SU-DHL-6 (cell line): ENCODE measurements at regions not wholly inside any gene's neighbourhood (a gene's known extent, or its start where the extent isn't known, plus 50 kb on each side); places are given as distances from the start of the nearest gene placed in this dataset.

Experiments used
- H2AFZ ChIP-seq: fragments of 200-600 bp; sonication (generic); 2 replicates; pipeline ENCODE4 v1.6.1; 2014; ENCODE audit warnings: low read depth, mild to moderate bottlenecking, moderate library complexity, mixed read lengths, antibody characterized with exemption, low read length; ENCODE audit not compliant: severe bottlenecking
- H3F3A ChIP-seq: fragments of 200-600 bp; shearing (Covaris generic); 2 replicates; pipeline ENCODE4 v1.6.0; 2016; ENCODE audit warnings: antibody characterized with exemption, mild to moderate bottlenecking; ENCODE audit not compliant: insufficient read depth
- H3K27ac ChIP-seq: fragments of 200-600 bp; sonication (generic); 2 replicates; pipeline ENCODE4 v1.5.1; 2016; ENCODE audit warnings: low read depth, mild to moderate bottlenecking, low read length, moderate library complexity, mixed read lengths
- H3K27me3 ChIP-seq: fragments of 200-600 bp; sonication (generic), shearing (Covaris generic); 2 replicates; pipeline ENCODE4 v1.6.0; 2014; ENCODE audit warnings: mild to moderate bottlenecking, low read length
- H3K36me3 ChIP-seq: fragments of 200-600 bp; sonication (generic); 2 replicates; pipeline ENCODE4 v1.6.1; 2014; ENCODE audit warnings: mild to moderate bottlenecking, low read length, mixed read lengths
- H3K4me2 ChIP-seq: fragments of 300-600, 200-600 bp; shearing (Covaris generic), sonication (generic); 2 replicates; pipeline ENCODE4 v1.6.0; 2014; ENCODE audit warnings: low read length, low read depth, mild to moderate bottlenecking; ENCODE audit not compliant: poor library complexity, severe bottlenecking
- H3K4me3 ChIP-seq: fragments of 200-600 bp; sonication (generic); 2 replicates; pipeline ENCODE4 v1.5.1; 2014; ENCODE audit warnings: antibody characterized with exemption, low read length, mild to moderate bottlenecking, mixed read lengths; ENCODE audit not compliant: insufficient read depth, poor library complexity, severe bottlenecking
- H3K79me2 ChIP-seq: fragments of 200-600 bp; sonication (generic); 2 replicates; pipeline ENCODE4 v1.6.1; 2014; ENCODE audit warnings: mild to moderate bottlenecking, low read length, moderate library complexity; ENCODE audit not compliant: insufficient read depth
- H3K9ac ChIP-seq: fragments of 200-600 bp; sonication (generic); 2 replicates; pipeline ENCODE4 v1.7.0; 2014; ENCODE audit warnings: mild to moderate bottlenecking, low read length
- H3K9me2 ChIP-seq: fragments of 200-600 bp; sonication (generic); replicated peaks from 2 replicates; pipeline ENCODE4 v1.6.1; 2014; ENCODE audit warnings: low read length; ENCODE audit not compliant: insufficient read depth
- H3K9me3 ChIP-seq: fragments of 200-600 bp; sonication (generic); 2 replicates; pipeline ENCODE4 v1.6.1; 2014; ENCODE audit warnings: low read length, mixed read lengths; ENCODE audit not compliant: insufficient read depth
- H4K20me1 ChIP-seq: fragments of 200-600 bp; sonication (generic); 2 replicates; pipeline ENCODE4 v1.6.1; 2014; ENCODE audit warnings: low read depth, mild to moderate bottlenecking, antibody characterized with exemption, low read length, moderate library complexity, mixed read lengths
- CTCF ChIP-seq: fragments of 200-600 bp; sonication (generic); IDR thresholded peaks from one replicate; pipeline ENCODE4 v1.5.1; 2017; ENCODE audit warnings: antibody characterized with exemption, mild to moderate bottlenecking, low read length, moderate library complexity; ENCODE audit not compliant: insufficient read depth, poor library complexity, severe bottlenecking
- EZH2phosphoT487 ChIP-seq: fragments of 200-600 bp; sonication (generic), shearing (Covaris generic); conservative IDR thresholded peaks from 2 replicates; pipeline ENCODE4 v1.6.1; 2018; ENCODE audit warnings: mild to moderate bottlenecking, antibody characterized with exemption, low read length, moderate library complexity, mixed read lengths

GRCh38 chr14:59101476-59101875 lies 87.0 kb upstream of the DAAM1 start:
- no peaks in the 10 kb centered on the region for H3K36me3 ChIP-seq
- H3K9me3 ChIP-seq = no peaks in the 10 kb centered on the region
- H3K9me2 ChIP-seq = no peaks in the 10 kb centered on the region
- no peaks in the 10 kb centered on the region for H3F3A ChIP-seq
- H3K9ac ChIP-seq = no peak overlapping the region
- no peak overlapping the region for H3K4me3 ChIP-seq
- H4K20me1 ChIP-seq = no peaks in the 10 kb centered on the region
- H3K4me2 ChIP-seq = no peak overlapping the region
- no peak overlapping the region for H3K27ac ChIP-seq
- no peak for TF ChIP-seq CTCF
- TF ChIP-seq EZH2phosphoT487 = no peak
- H3K79me2 ChIP-seq = no peaks in the 10 kb centered on the region
- H3K27me3 ChIP-seq = no peaks in the 10 kb centered on the region
- no peak overlapping the region for H2AFZ ChIP-seq

DNA sequence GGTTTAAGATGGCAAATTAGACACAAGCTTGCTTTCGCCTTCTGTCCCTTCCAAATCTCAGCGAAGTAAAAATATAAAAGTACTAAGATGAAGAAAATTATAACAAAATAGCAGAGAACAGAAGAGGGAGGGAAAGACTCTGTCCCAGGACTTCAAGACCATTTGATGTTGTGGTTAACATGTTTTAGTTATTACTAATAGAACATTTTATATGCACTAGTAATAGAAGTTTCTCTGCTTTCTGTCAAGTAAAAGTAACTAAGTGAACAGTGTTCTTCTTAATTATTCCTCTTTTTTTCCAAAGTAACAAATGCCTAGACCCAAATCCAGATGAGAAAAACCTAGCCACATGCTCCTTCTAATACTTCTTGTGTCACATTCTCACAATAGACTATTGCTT lies 85.1 kb upstream of the DAAM1 start:
- H3K79me2 ChIP-seq = no peaks in the 10 kb centered on the region
- H3K4me2 ChIP-seq = no peak overlapping the region
- no peaks in the 10 kb centered on the region for H3K36me3 ChIP-seq
- H4K20me1 ChIP-seq = no peaks in the 10 kb centered on the region
- no peaks in the 10 kb centered on the region for H3K27me3 ChIP-seq
- H3K9me3 ChIP-seq = no peaks in the 10 kb centered on the region
- no peak overlapping the region for H3K9ac ChIP-seq
- H3K4me3 ChIP-seq = no peak overlapping the region
- H3K27ac ChIP-seq = no peak overlapping the region
- no peaks in the 10 kb centered on the region for H3K9me2 ChIP-seq
- TF ChIP-seq EZH2phosphoT487 = no peak
- TF ChIP-seq CTCF = no peak
- H3F3A ChIP-seq = no peaks in the 10 kb centered on the region
- no peak overlapping the region for H2AFZ ChIP-seq

DNA sequence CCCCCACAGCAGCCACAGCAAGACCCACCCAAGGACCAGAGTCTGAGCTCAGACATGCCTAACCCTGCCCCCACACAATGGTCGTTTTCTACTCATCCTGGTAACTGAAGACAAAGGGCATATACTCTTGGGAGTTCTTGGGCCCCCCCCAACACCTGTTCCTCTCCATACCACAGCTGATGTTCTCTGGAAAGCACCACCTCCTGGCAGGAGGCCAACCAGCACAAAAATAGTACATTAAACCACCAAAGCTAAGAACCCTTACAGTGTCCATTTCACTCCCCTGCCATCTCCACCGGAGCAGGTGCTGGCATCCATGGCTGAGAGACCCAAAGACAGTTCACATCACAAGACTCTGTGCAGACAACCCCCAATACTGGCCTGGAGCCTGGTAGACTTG lies 80.6 kb upstream of the DAAM1 start:
- H3K79me2 ChIP-seq = no peaks in the 10 kb centered on the region
- H3K36me3 ChIP-seq = no peaks in the 10 kb centered on the region
- no peaks in the 10 kb centered on the region for H3K27me3 ChIP-seq
- H3F3A ChIP-seq = no peaks in the 10 kb centered on the region
- no peaks in the 10 kb centered on the region for H3K9me2 ChIP-seq
- H4K20me1 ChIP-seq = no peaks in the 10 kb centered on the region
- H2AFZ ChIP-seq = no peak overlapping the region
- TF ChIP-seq CTCF (no peak), EZH2phosphoT487 (no peak)
- H3K9me3 ChIP-seq = no peaks in the 10 kb centered on the region
- no peak overlapping the region for H3K4me2 ChIP-seq
- H3K4me3 ChIP-seq = no peak overlapping the region
- no peak overlapping the region for H3K9ac ChIP-seq
- no peak overlapping the region for H3K27ac ChIP-seq

DNA sequence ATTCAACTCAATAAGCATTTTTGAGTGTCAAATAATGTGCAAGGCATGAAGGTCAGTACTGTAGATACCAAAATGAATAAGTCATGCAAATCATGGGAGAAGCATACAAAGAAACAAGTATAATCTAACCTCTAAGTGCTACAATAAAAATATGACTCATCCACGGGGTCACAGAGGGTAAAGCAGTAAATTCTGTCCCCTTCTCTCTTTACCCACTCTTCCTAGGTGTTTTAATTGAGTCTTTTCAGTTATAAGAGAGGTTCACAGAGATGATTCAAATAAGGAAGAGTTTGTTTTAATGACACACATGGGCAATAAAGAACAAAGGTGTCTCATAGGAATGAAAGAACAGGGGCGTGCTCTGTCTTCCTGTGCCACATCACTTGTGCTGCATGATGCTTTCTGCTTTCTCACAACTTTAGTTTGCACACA lies 71.5 kb upstream of the DAAM1 start:
- Histone ChIP-seq H3K4me2 (no peak overlapping the region), H3K36me3 (no peaks in the 10 kb centered on the region), H3K9ac (no peak overlapping the region), H3K9me2 (no peaks in the 10 kb centered on the region), H3K27me3 (no peaks in the 10 kb centered on the region), H4K20me1 (no peaks in the 10 kb centered on the region), H3K27ac (no peak overlapping the region), H2AFZ (no peak overlapping the region), H3K4me3 (no peak overlapping the region), H3F3A (no peaks in the 10 kb centered on the region), H3K79me2 (no peaks in the 10 kb centered on the region), H3K9me3 (no peaks in the 10 kb centered on the region)
- TF ChIP-seq CTCF (no peak), EZH2phosphoT487 (no peak)
